Thyroid gland (tissue), 4 donors: ENCODE measurements at regions not wholly inside any gene's neighbourhood (a gene's known extent, or its start where the extent isn't known, plus 50 kb on each side); places are given as distances from the start of the nearest gene placed in this dataset.

Experiments used
- DNase-seq, 2 donors: peaks; one replicate each; pipeline ENCODE4 v3.0.0-alpha.2; 2019
- H3K27ac ChIP-seq, 3 donors: fragments of 200-600 bp; sonication (generic); 1 replicate in 2 of 3; 2 replicates in 1 of 3; pipeline ENCODE4 v1.5.1; 2016 to 2019; ENCODE audit warnings: mild to moderate bottlenecking in 1 of 3, moderate library complexity in 1 of 3
- H3K27me3 ChIP-seq: fragments of 200-600 bp; sonication (generic); one replicate; pipeline ENCODE4 v1.5.1; 2019
- H3K36me3 ChIP-seq, 2 donors: fragments of 200-600 bp; sonication (generic); one replicate each; pipeline ENCODE4 v1.5.1; 2016 to 2019
- H3K4me1 ChIP-seq, 2 donors: fragments of 200-600 bp; sonication (generic); one replicate each; pipeline ENCODE4 v1.5.1; 2017 to 2019
- H3K4me3 ChIP-seq, 3 donors: fragments of 200-600 bp; sonication (generic); replicated peaks in 1 of 3; 1 replicate in 2 of 3; 2 replicates in 1 of 3; pipeline ENCODE4 v1.5.1; 2016; ENCODE audit warnings: mild to moderate bottlenecking in 1 of 3
- H3K9me3 ChIP-seq: fragments of 200-600 bp; sonication (generic); one replicate; pipeline ENCODE4 v1.5.1; 2017
- CTCF ChIP-seq, 6 experiments: fragments of 200-600 bp in 3 of 6; fragments of 450-650 bp in 3 of 6; sonication (generic) in 3 of 6; IDR thresholded peaks; one replicate each; pipeline ENCODE4 v1.5.1; 2016 to 2019; ENCODE audit warnings: antibody characterized with exemption in 6 of 6, mild to moderate bottlenecking in 2 of 6, inconsistent platforms in 1 of 6, moderate library complexity in 1 of 6
- POLR2A ChIP-seq, 2 donors: fragments of 450-650 bp; IDR thresholded peaks; one replicate each; pipeline ENCODE4 v1.6.1; 2017; ENCODE audit warnings: antibody characterized with exemption in 2 of 2, mild to moderate bottlenecking in 2 of 2, moderate library complexity in 1 of 2
- WGBS, 2 donors: methylation state at CpG; one replicate each; pipeline ENCODE4 v1.1.5; 2017; 5-methylcytosine and 5-hydroxymethylcytosine counted together
- intact Hi-C: fragments of 100-400 bp; cut with DNase I; formaldehyde crosslinking; loops from one replicate; pipeline ENCODE4 v1.15.1; 2023

- Histone ChIP-seq H3K4me1 (peaks cover 7 to 21% of the 10 kb centered on the region in 2 donors), H3K27ac (peak overlapping the region in 1 of 3 donors; percentile 45), H3K36me3 (no peaks in the 10 kb centered on the region), H3K4me3 (no peak overlapping the region), H3K27me3 (no peaks in the 10 kb centered on the region), H3K9me3 (no peaks in the 10 kb centered on the region)
- TF ChIP-seq POLR2A (IDR thresholded peaks at IDR 0.05) (no peak), CTCF (IDR thresholded peaks at IDR 0.05) (no peak)
- intact Hi-C loops: no loop called here
- DNase-seq: peak; percentile 68 to 70
- 17 to 26% methylated on average over 5 of the region's 5 CpGs for WGBS, 2 donors
Measured at GRCh38 chr10:7090529-7090928, 320.3 kb downstream of the SFMBT2 start.

GRCh38 chr10:7085913-7086589, 324.8 kb downstream of the SFMBT2 start:
- Histone ChIP-seq H3K9me3 (no peaks in the 10 kb centered on the region), H3K36me3 (no peaks in the 10 kb centered on the region), H3K4me1 (peaks cover 7 to 13% of the 10 kb centered on the region in 2 donors), H3K27me3 (no peaks in the 10 kb centered on the region), H3K4me3 (no peak overlapping the region), H3K27ac (no peak overlapping the region)
- peak; percentile 6 to 9 for DNase-seq
- TF ChIP-seq CTCF (IDR thresholded peaks at IDR 0.05): peak in 2 of 6 experiments; percentile 14 to 15
- TF ChIP-seq POLR2A (IDR thresholded peaks at IDR 0.05): no peak
- WGBS, 2 donors: 78 to 80% methylated on average over 14 of the region's 14 CpGs
- intact Hi-C loops: no loop called here

- Histone ChIP-seq H3K4me1 (peaks cover 7 to 11% of the 10 kb centered on the region in 2 donors), H3K4me3 (no peak overlapping the region), H3K9me3 (no peaks in the 10 kb centered on the region), H3K27me3 (no peaks in the 10 kb centered on the region), H3K27ac (no peak overlapping the region), H3K36me3 (no peaks in the 10 kb centered on the region)
- no peak for TF ChIP-seq POLR2A (IDR thresholded peaks at IDR 0.05)
- TF ChIP-seq CTCF (IDR thresholded peaks at IDR 0.05): no peak
- intact Hi-C loops: no loop called here
- 67 to 69% methylated on average over 10 of the region's 10 CpGs for WGBS, 2 donors
- no peak for DNase-seq
Measured at GRCh38 chr10:7085147-7085912, 325.5 kb downstream of the SFMBT2 start.

GRCh38 chr10:7084280-7085005, 326.4 kb downstream of the SFMBT2 start:
- DNase-seq: no peak
- intact Hi-C loops: no loop called here
- H3K27ac ChIP-seq: no peak overlapping the region
- H3K4me1 ChIP-seq: peaks cover 2 to 3% of the 10 kb centered on the region in 2 donors
- 80 to 86% methylated on average over 9 of the region's 9 CpGs for WGBS, 2 donors
- H3K27me3 ChIP-seq: no peaks in the 10 kb centered on the region
- H3K9me3 ChIP-seq: no peaks in the 10 kb centered on the region
- H3K4me3 ChIP-seq: no peak overlapping the region
- no peak for TF ChIP-seq POLR2A (IDR thresholded peaks at IDR 0.05)
- TF ChIP-seq CTCF (IDR thresholded peaks at IDR 0.05): no peak
- no peaks in the 10 kb centered on the region for H3K36me3 ChIP-seq
